Breast epithelium (tissue), 3 donors: ENCODE measurements at regions not wholly inside any gene's neighbourhood (a gene's known extent, or its start where the extent isn't known, plus 50 kb on each side); places are given as distances from the start of the nearest gene placed in this dataset.

Experiments used
- POLR2AphosphoS5 ChIP-seq, 3 donors: sonication (generic); formaldehyde crosslinking; IDR thresholded peaks; one replicate each; pipeline ENCODE4 v1.6.1; 2017; ENCODE audit warnings: antibody characterized with exemption in 3 of 3
- TF ChIP-seq, protein P1 (sequence below), 3 donors: fragments of 450-650 bp; IDR thresholded peaks; one replicate each; pipeline ENCODE4 v1.5.1; 2016 to 2017; ENCODE audit warnings: antibody characterized with exemption in 3 of 3, mild to moderate bottlenecking in 3 of 3, moderate library complexity in 3 of 3

DNA sequence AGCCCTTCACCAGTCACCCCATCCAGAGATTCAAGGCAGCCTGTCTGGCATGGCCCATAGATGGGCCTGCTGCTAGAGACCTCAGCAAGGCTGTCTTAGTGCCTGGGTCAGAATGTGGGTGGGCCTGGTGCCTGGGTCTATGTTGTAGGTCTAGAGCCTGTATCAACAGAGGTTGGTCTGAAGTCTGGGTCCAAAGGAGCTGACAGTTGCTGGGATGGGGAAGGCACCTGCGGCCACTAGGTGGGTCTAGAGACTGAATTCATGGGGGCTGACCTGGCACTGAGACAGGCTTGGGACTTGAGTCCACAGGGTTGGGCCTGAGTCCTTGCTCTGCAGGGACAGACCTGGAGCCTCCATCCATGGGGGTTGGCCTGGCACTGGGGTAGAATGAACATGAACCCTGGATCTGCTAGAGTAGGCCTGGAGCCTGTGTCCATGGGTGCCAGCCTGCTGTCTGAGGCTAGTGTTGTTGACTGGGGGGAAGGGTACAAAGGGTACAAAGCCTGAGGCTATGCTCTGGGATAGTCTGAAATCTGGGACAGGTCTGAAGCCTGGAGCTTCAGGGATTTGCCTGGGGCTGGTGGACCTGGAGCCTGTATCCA lies 516.8 kb downstream of the OLFM4 start:
- TF ChIP-seq, protein P1, sequence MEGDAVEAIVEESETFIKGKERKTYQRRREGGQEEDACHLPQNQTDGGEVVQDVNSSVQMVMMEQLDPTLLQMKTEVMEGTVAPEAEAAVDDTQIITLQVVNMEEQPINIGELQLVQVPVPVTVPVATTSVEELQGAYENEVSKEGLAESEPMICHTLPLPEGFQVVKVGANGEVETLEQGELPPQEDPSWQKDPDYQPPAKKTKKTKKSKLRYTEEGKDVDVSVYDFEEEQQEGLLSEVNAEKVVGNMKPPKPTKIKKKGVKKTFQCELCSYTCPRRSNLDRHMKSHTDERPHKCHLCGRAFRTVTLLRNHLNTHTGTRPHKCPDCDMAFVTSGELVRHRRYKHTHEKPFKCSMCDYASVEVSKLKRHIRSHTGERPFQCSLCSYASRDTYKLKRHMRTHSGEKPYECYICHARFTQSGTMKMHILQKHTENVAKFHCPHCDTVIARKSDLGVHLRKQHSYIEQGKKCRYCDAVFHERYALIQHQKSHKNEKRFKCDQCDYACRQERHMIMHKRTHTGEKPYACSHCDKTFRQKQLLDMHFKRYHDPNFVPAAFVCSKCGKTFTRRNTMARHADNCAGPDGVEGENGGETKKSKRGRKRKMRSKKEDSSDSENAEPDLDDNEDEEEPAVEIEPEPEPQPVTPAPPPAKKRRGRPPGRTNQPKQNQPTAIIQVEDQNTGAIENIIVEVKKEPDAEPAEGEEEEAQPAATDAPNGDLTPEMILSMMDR (IDR thresholded peaks at IDR 0.05), result no peak
- TF ChIP-seq POLR2AphosphoS5 (IDR thresholded peaks at IDR 0.05), result no peak
